Mesenchymal stem cell (in vitro differentiated cells and primary cell): ENCODE measurements at regions not wholly inside any gene's neighbourhood (a gene's known extent, or its start where the extent isn't known, plus 50 kb on each side); places are given as distances from the start of the nearest gene placed in this dataset.

Experiments used
- DNase-seq: peaks from one replicate; pipeline ENCODE4 v3.0.0-alpha.2; 2013
- H2AFZ ChIP-seq: one replicate; pipeline ENCODE4 v1.6.1; 2013; ENCODE audit warnings: low read depth, mild to moderate bottlenecking, control low read depth, inconsistent platforms, low read length, moderate library complexity
- H2AK5ac ChIP-seq: 2 replicates; pipeline ENCODE4 v1.6.1; 2013; ENCODE audit warnings: low read length, moderate library complexity, mild to moderate bottlenecking, inconsistent platforms; ENCODE audit not compliant: severe bottlenecking
- H2BK120ac ChIP-seq: one replicate; pipeline ENCODE4 v1.6.1; 2013; ENCODE audit warnings: low read depth, mild to moderate bottlenecking, inconsistent platforms, low read length, moderate library complexity
- H2BK12ac ChIP-seq, 2 experiments: one replicate each; pipeline ENCODE4 v1.6.1; 2013; ENCODE audit warnings: inconsistent platforms in 2 of 2, low read length in 2 of 2, mild to moderate bottlenecking in 2 of 2, moderate library complexity in 2 of 2, control low read depth in 1 of 2
- H2BK15ac ChIP-seq: one replicate; pipeline ENCODE4 v1.6.1; 2013; ENCODE audit warnings: mild to moderate bottlenecking, low read depth, inconsistent platforms; ENCODE audit not compliant: poor library complexity, severe bottlenecking
- H2BK5ac ChIP-seq: 2 replicates; pipeline ENCODE4 v1.6.1; 2013; ENCODE audit warnings: low read depth, mild to moderate bottlenecking, low read length, control low read depth, inconsistent platforms; ENCODE audit not compliant: poor library complexity, severe bottlenecking
- H3K14ac ChIP-seq, 2 experiments: one replicate each; pipeline ENCODE4 v1.6.1; 2013; ENCODE audit warnings: inconsistent platforms in 2 of 2, low read length in 2 of 2, control low read depth in 1 of 2, mild to moderate bottlenecking in 1 of 2, moderate library complexity in 1 of 2
- H3K18ac ChIP-seq, 2 experiments: one replicate each; pipeline ENCODE4 v1.6.1; 2013; ENCODE audit warnings: inconsistent platforms in 2 of 2, low read length in 2 of 2, control low read depth in 1 of 2, low read depth in 1 of 2, mild to moderate bottlenecking in 1 of 2
- H3K23ac ChIP-seq, 2 experiments: one replicate each; pipeline ENCODE4 v1.6.1; 2013; ENCODE audit warnings: inconsistent platforms in 2 of 2, low read length in 2 of 2, mild to moderate bottlenecking in 2 of 2, moderate library complexity in 2 of 2, control low read depth in 1 of 2
- H3K27ac ChIP-seq: 2 replicates; pipeline ENCODE4 v1.5.1; 2013; ENCODE audit warnings: mild to moderate bottlenecking, moderate library complexity, low read length, control low read depth, inconsistent platforms; ENCODE audit not compliant: poor library complexity, severe bottlenecking
- H3K27me3 ChIP-seq, 2 experiments: 2 replicates each; pipeline versions ENCODE4 v1.6.1 to v1.7.0; 2013; ENCODE audit warnings: low read length in 2 of 2, mild to moderate bottlenecking in 2 of 2, moderate library complexity in 2 of 2, control low read depth in 1 of 2, inconsistent platforms in 1 of 2; ENCODE audit not compliant: control insufficient read depth in 1 of 2, insufficient read depth in 1 of 2
- H3K36me3 ChIP-seq, 2 experiments: 2 replicates each; pipeline versions ENCODE4 v1.6.1 to v1.7.0; 2013; ENCODE audit warnings: low read length in 2 of 2, control low read depth in 1 of 2, inconsistent platforms in 1 of 2, low read depth in 1 of 2, mild to moderate bottlenecking in 1 of 2; ENCODE audit not compliant: insufficient read depth in 2 of 2, control insufficient read depth in 1 of 2
- H3K4ac ChIP-seq, 2 experiments: one replicate each; pipeline ENCODE4 v1.6.1; 2013; ENCODE audit warnings: inconsistent platforms in 2 of 2, low read length in 2 of 2, mild to moderate bottlenecking in 2 of 2, moderate library complexity in 2 of 2, control low read depth in 1 of 2, low read depth in 1 of 2
- H3K4me1 ChIP-seq: 2 replicates; pipeline ENCODE4 v1.6.1; 2013; ENCODE audit warnings: low read depth, low read length, control low read depth; ENCODE audit not compliant: control insufficient read depth, insufficient read depth
- H3K4me2 ChIP-seq: 2 replicates; pipeline ENCODE4 v1.6.1; 2013; ENCODE audit warnings: low read length, mild to moderate bottlenecking, inconsistent platforms; ENCODE audit not compliant: poor library complexity, severe bottlenecking
- H3K4me3 ChIP-seq, 2 experiments: 2 replicates each; pipeline versions ENCODE4 v1.5.1 to v1.7.0; 2013; ENCODE audit warnings: low read length in 2 of 2, mild to moderate bottlenecking in 2 of 2, control low read depth in 1 of 2, low read depth in 1 of 2; ENCODE audit not compliant: insufficient read depth in 1 of 2
- H3K79me1 ChIP-seq: replicated peaks from 2 replicates; pipeline ENCODE4 v1.6.1; 2013; ENCODE audit warnings: mild to moderate bottlenecking, control low read depth, low read length, inconsistent platforms; ENCODE audit not compliant: poor library complexity, severe bottlenecking
- H3K9ac ChIP-seq: 2 replicates; pipeline ENCODE4 v1.7.0; 2013; ENCODE audit warnings: mild to moderate bottlenecking, low read length, moderate library complexity
- H3K9me3 ChIP-seq: 2 replicates; pipeline ENCODE4 v1.7.0; 2013; ENCODE audit warnings: mild to moderate bottlenecking, low read length; ENCODE audit not compliant: control insufficient read depth
- H4K8ac ChIP-seq: one replicate; pipeline ENCODE4 v1.6.1; 2013; ENCODE audit warnings: inconsistent platforms, mild to moderate bottlenecking, low read length, moderate library complexity
- H4K91ac ChIP-seq: one replicate; pipeline ENCODE4 v1.6.1; 2013; ENCODE audit warnings: mild to moderate bottlenecking, low read length, inconsistent platforms
- whole genome bisulfite sequencing: methylation state at CpG from one replicate; pipeline ENCODE4 v1.1.7; 2013; ENCODE audit warnings: mixed read lengths; 5-methylcytosine and 5-hydroxymethylcytosine counted together

DNA sequence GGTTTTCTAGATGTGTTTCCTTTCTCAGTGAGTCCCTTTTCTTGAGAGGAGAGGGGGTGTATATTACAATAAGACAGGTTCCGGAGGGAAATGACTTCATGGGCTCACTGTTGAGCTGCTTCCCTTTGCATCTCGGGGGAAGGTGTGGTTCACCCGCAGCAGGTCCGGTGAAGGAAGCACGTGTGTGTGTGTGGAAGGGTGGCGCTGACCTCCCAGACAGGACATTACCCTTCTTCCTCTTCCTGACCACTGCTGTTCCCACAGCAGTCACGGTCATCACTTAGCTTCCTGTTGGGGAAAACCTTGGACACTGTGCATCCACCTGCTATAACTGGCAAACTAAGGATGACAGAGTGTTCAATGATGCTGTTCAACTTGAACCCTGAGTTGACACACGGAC lies 83.6 kb downstream of the PLEKHG1 start:
- H3K18ac ChIP-seq: no peak overlapping the region
- H3K23ac ChIP-seq: no peak overlapping the region
- peaks cover 0 to 8% of the 10 kb centered on the region in 2 experiments for H3K27me3 ChIP-seq
- H3K14ac ChIP-seq: no peak overlapping the region
- no peak overlapping the region for H3K4ac ChIP-seq
- no peaks in the 10 kb centered on the region for H3K79me1 ChIP-seq
- H2BK5ac ChIP-seq: no peak overlapping the region
- no peak overlapping the region for H2AK5ac ChIP-seq
- H2BK120ac ChIP-seq: no peak overlapping the region
- H4K8ac ChIP-seq: no peak overlapping the region
- no peak overlapping the region for H2BK12ac ChIP-seq
- DNase-seq: no peak
- H3K4me2 ChIP-seq: no peak overlapping the region
- H3K4me1 ChIP-seq: peaks cover 1% of the 10 kb centered on the region
- no peak overlapping the region for H2AFZ ChIP-seq
- H3K4me3 ChIP-seq: no peak overlapping the region
- H3K36me3 ChIP-seq: no peaks in the 10 kb centered on the region
- no peak overlapping the region for H2BK15ac ChIP-seq
- H3K9ac ChIP-seq: no peak overlapping the region
- no peak overlapping the region for H4K91ac ChIP-seq
- H3K9me3 ChIP-seq: no peaks in the 10 kb centered on the region
- H3K27ac ChIP-seq: no peak overlapping the region
- 92% methylated on average over 8 of the region's 8 CpGs for WGBS

DNA sequence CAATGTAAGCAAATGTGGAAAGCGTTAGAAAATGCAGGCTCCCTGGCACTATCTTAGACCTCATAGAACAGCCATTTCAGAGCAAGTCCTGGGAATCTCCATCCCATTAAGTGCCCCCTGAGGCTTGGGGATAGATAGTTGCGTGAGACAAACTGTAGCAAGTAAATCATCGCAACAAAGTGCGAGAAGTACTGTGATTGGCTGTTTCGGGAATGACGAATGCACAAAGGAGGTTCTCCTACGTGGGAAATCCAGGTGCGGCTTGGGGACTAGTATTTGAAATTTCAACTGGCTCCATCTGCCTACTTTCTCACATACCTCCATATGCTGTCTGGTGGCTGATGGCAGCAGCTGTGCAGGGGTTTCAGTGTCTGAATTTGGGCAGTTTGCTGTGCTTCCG lies 84.5 kb downstream of the PLEKHG1 start:
- Histone ChIP-seq H2BK5ac (no peak overlapping the region), H2BK120ac (no peak overlapping the region), H3K27ac (no peak overlapping the region), H3K18ac (no peak overlapping the region), H4K91ac (no peak overlapping the region), H3K36me3 (no peaks in the 10 kb centered on the region), H3K4ac (no peak overlapping the region), H3K27me3 (peaks cover 0 to 8% of the 10 kb centered on the region in 2 experiments), H4K8ac (no peak overlapping the region), H2AK5ac (no peak overlapping the region), H3K9ac (no peak overlapping the region), H3K4me1 (peaks cover 1% of the 10 kb centered on the region), H3K9me3 (no peaks in the 10 kb centered on the region), H3K4me3 (no peak overlapping the region), H3K4me2 (no peak overlapping the region), H3K14ac (no peak overlapping the region), H3K79me1 (no peaks in the 10 kb centered on the region), H3K23ac (no peak overlapping the region), H2BK15ac (no peak overlapping the region), H2BK12ac (no peak overlapping the region), H2AFZ (no peak overlapping the region)
- DNase-seq: no peak
- 98% methylated on average over 9 of the region's 9 CpGs for WGBS

DNA sequence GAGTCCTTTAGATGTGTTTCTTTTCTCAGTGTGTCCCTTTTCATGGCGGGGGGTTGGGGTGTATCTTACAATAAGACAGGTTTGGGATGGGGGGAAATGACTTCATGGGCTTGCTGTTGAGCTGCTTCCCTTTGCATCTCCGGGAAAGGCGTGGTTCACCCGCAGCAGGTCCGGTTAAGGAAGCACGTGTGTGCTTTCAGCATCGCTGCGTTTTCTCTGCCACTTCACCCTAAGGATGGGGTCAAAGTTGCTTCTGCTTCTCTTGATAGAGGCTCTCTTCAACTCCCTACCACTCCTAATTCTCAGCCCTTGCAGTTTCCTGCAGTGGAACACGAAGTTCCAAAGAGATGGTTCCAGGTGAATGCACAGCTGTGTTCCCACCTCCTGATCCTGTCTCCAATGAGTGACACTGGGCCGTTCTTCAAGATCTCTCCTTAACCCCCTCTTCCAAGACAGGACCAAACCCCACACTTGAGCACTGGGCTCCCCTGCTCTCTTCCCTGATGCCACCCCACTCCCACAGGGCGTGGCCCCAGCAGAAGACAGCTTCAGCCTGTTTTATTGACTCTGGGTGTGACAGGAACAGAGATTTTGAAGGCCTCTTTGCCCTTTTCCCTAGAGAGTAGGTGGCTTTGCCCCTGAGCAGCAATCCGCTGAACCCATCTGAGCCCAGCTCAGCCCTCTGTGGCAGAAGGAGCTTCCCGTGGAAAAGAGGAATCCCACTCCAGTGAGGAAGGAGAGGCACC lies 85.2 kb downstream of the PLEKHG1 start:
- H3K4me1 ChIP-seq: peaks cover 1% of the 10 kb centered on the region
- no peak overlapping the region for H2BK12ac ChIP-seq
- DNase-seq: no peak
- no peak overlapping the region for H3K9ac ChIP-seq
- no peak overlapping the region for H2AFZ ChIP-seq
- no peak overlapping the region for H4K91ac ChIP-seq
- H2BK15ac ChIP-seq: no peak overlapping the region
- H3K36me3 ChIP-seq: no peaks in the 10 kb centered on the region
- H2BK120ac ChIP-seq: no peak overlapping the region
- WGBS: 90% methylated on average over 13 of the region's 13 CpGs
- H3K79me1 ChIP-seq: no peaks in the 10 kb centered on the region
- no peak overlapping the region for H3K4me3 ChIP-seq
- H3K9me3 ChIP-seq: no peaks in the 10 kb centered on the region
- H3K23ac ChIP-seq: no peak overlapping the region
- no peak overlapping the region for H3K4me2 ChIP-seq
- H3K18ac ChIP-seq: no peak overlapping the region
- H3K27me3 ChIP-seq: peaks cover 0 to 5% of the 10 kb centered on the region in 2 experiments
- H4K8ac ChIP-seq: no peak overlapping the region
- H2AK5ac ChIP-seq: no peak overlapping the region
- H3K27ac ChIP-seq: no peak overlapping the region
- H2BK5ac ChIP-seq: no peak overlapping the region
- no peak overlapping the region for H3K14ac ChIP-seq
- no peak overlapping the region for H3K4ac ChIP-seq

DNA sequence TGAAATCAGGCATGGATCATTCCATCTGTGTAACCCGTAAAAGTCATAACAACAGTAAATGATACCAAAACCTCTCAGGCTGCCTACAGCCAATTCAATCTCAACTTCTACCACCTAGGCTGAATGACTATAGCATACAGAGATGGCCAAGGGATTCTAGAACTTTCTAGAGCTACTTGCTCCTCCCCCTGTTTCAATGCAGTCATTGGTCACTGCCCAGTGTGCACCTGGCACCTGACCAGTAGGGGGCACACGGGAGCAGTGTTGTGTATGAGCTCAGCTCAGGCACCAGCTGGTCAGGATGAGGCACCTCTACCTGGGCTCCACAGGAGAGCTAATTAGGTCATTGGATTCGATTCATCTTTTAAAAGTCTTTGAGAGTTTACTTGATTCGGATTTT lies 86.2 kb downstream of the PLEKHG1 start:
- no peak overlapping the region for H2AFZ ChIP-seq
- no peak for DNase-seq
- H3K27ac ChIP-seq: no peak overlapping the region
- H3K4me1 ChIP-seq: peaks cover 3% of the 10 kb centered on the region
- H3K9ac ChIP-seq: no peak overlapping the region
- H3K14ac ChIP-seq: no peak overlapping the region
- no peak overlapping the region for H2BK120ac ChIP-seq
- no peak overlapping the region for H2AK5ac ChIP-seq
- no peak overlapping the region for H3K23ac ChIP-seq
- no peak overlapping the region for H4K8ac ChIP-seq
- no peak overlapping the region for H2BK15ac ChIP-seq
- no peaks in the 10 kb centered on the region for H3K36me3 ChIP-seq
- no peak overlapping the region for H3K4me3 ChIP-seq
- H3K9me3 ChIP-seq: no peaks in the 10 kb centered on the region
- WGBS: 42% methylated on average over 2 of the region's 4 CpGs
- no peaks in the 10 kb centered on the region for H3K79me1 ChIP-seq
- H4K91ac ChIP-seq: no peak overlapping the region
- H3K27me3 ChIP-seq: no peaks in the 10 kb centered on the region
- H2BK5ac ChIP-seq: no peak overlapping the region
- H2BK12ac ChIP-seq: no peak overlapping the region
- H3K4ac ChIP-seq: no peak overlapping the region
- H3K4me2 ChIP-seq: no peak overlapping the region
- H3K18ac ChIP-seq: no peak overlapping the region
